GM12878 (cell line): ENCODE measurements at regions not wholly inside any gene's neighbourhood (a gene's known extent, or its start where the extent isn't known, plus 50 kb on each side); places are given as distances from the start of the nearest gene placed in this dataset.

ENCODE experiments used
- BCL3 ChIP-seq: IDR thresholded peaks from 2 replicates; pipeline ENCODE4 v1.6.1; 2011; ENCODE audit warnings: borderline replicate concordance, low read depth, mild to moderate bottlenecking, moderate library complexity, low read length; ENCODE audit not compliant: insufficient read depth, poor library complexity, severe bottlenecking
- CBFB ChIP-seq: IDR thresholded peaks from 2 replicates; pipeline ENCODE4 v1.6.1; 2016; ENCODE audit warnings: antibody characterized with exemption, low read depth
- CBX3 ChIP-seq: fragments of 200-600 bp; sonication (generic); IDR thresholded peaks from 2 replicates; pipeline ENCODE4 v1.6.1; 2016; ENCODE audit warnings: low read depth, borderline replicate concordance
- MAX ChIP-seq: IDR thresholded peaks from 2 replicates; pipeline ENCODE4 v1.6.1; 2012; ENCODE audit warnings: low read depth, low read length, improper control_type of control experiment
- NKRF ChIP-seq: fragments of 450-650 bp; conservative IDR thresholded peaks from 2 replicates; pipeline ENCODE4 v1.6.1; 2017; ENCODE audit warnings: mild to moderate bottlenecking, moderate library complexity
- PRDM15 ChIP-seq: fragments of 450-650 bp; formaldehyde crosslinking; IDR thresholded peaks from 2 replicates; pipeline ENCODE4 v1.4.0; 2020; ENCODE audit warnings: mild to moderate bottlenecking, moderate library complexity
- RBBP5 ChIP-seq: fragments of 200-600 bp; sonication (generic); conservative IDR thresholded peaks from 2 replicates; pipeline ENCODE4 v1.6.1; 2016
- RELA ChIP-seq: fragments of 450-650 bp; IDR thresholded peaks from 2 replicates; pipeline ENCODE4 v1.8.0; 2014; ENCODE audit warnings: borderline replicate concordance; ENCODE audit not compliant: partially characterized antibody
- SIN3A ChIP-seq: IDR thresholded peaks from 2 replicates; pipeline ENCODE4 v1.6.1; 2012; ENCODE audit warnings: low read depth, low read length, improper control_type of control experiment
- SKIL ChIP-seq: fragments of 450-650 bp; IDR thresholded peaks from 2 replicates; pipeline ENCODE4 v1.6.1; 2017; ENCODE audit warnings: mild to moderate bottlenecking, low read depth, inconsistent platforms; ENCODE audit not compliant: poor library complexity, severe bottlenecking
- SUPT20H ChIP-seq: IDR thresholded peaks from 2 replicates; pipeline ENCODE4 v1.6.1; 2011; ENCODE audit warnings: low read depth, mild to moderate bottlenecking, low read length, moderate library complexity, borderline replicate concordance; ENCODE audit not compliant: control insufficient read depth
- TARDBP ChIP-seq: IDR thresholded peaks from 2 replicates; pipeline ENCODE4 v1.6.1; 2016; ENCODE audit warnings: borderline replicate concordance
- TCF12 ChIP-seq: IDR thresholded peaks from 2 replicates; pipeline ENCODE4 v1.6.1; 2011; ENCODE audit warnings: low read depth, mild to moderate bottlenecking, low read length

GRCh38 chr2:185274718-185275484 is 463.7 kb upstream of the FSIP2 start (continued):
- TF ChIP-seq BCL3, result no peak
- no peak for TF ChIP-seq TARDBP
- TF ChIP-seq RELA, result no peak
- no peak for TF ChIP-seq TCF12
- no peak for TF ChIP-seq RBBP5
- TF ChIP-seq SIN3A, result no peak
- no peak for TF ChIP-seq CBX3
- no peak for TF ChIP-seq NKRF
- TF ChIP-seq MAX, result no peak
- no peak for TF ChIP-seq SUPT20H
- TF ChIP-seq CBFB, result no peak
- no peak for TF ChIP-seq PRDM15 (CRISPR knock-in tag)
- no peak for TF ChIP-seq SKIL
- TF ChIP-seq, all 136 proteins: peak for 9
